CD4-positive, alpha-beta T cell treated with Interleukin-6 for 4 hours (primary cell): ENCODE measurements at regions not wholly inside any gene's neighbourhood (a gene's known extent, or its start where the extent isn't known, plus 50 kb on each side); places are given as distances from the start of the nearest gene placed in this dataset.
"Not testable (repeated sequence)": the region's sequence is repeated elsewhere in the genome, so short reads cannot be mapped to it uniquely, and the experiment has no call there.

ENCODE experiments used
- DNase-seq: peaks from one replicate; pipeline ENCODE4 v3.0.0-alpha.2; 2020; ENCODE audit warnings: mixed read lengths

GRCh38 chr7:106713452-106713851 is 52.5 kb upstream of the CCDC71L start:
- not testable (repeated sequence) for DNase-seq

GRCh38 chr7:106714590-106715442 is 53.9 kb upstream of the CCDC71L start:
- DNase-seq, result not testable (repeated sequence)

GRCh38 chr7:106715730-106716129 is 54.8 kb upstream of the CCDC71L start:
- no peak for DNase-seq

- no peak for DNase-seq
These were observed 56.4 kb upstream of the CCDC71L start for GRCh38 chr7:106717254-106717954.

GRCh38 chr7:106717955-106718871 is 57.3 kb upstream of the CCDC71L start:
- DNase-seq, result peak; percentile 70

GRCh38 chr7:106720641-106721040 is 59.7 kb upstream of the CCDC71L start:
- DNase-seq, result no peak

- no peak for DNase-seq
These were observed 61.1 kb upstream of the CCDC71L start for GRCh38 chr7:106721816-106722785.

- DNase-seq, result no peak
These were observed 62.4 kb upstream of the CCDC71L start for GRCh38 chr7:106723398-106723797.

GRCh38 chr7:106729720-106730385 is 68.9 kb upstream of the CCDC71L start:
- no peak for DNase-seq

GRCh38 chr7:106731187-106731586 is 70.2 kb upstream of the CCDC71L start:
- DNase-seq, result no peak

GRCh38 chr7:106731646-106732444 is 70.9 kb upstream of the CCDC71L start:
- DNase-seq, result peak; percentile 6

GRCh38 chr7:106735637-106736036 is 74.7 kb upstream of the CCDC71L start:
- DNase-seq, result no peak

GRCh38 chr7:106736123-106736507 is 75.2 kb upstream of the CCDC71L start:
- DNase-seq, result no peak

- peak; percentile 54 for DNase-seq
These were observed 75.7 kb upstream of the CCDC71L start for GRCh38 chr7:106736508-106737201.

- no peak for DNase-seq
These were observed 76.2 kb upstream of the CCDC71L start for GRCh38 chr7:106737202-106737562.

- DNase-seq, result no peak
These were observed 79.8 kb upstream of the CCDC71L start for GRCh38 chr7:106740806-106741205.

GRCh38 chr7:106744563-106745091 is 83.7 kb upstream of the CCDC71L start:
- DNase-seq, result no peak

GRCh38 chr7:106747301-106747700 is 86.3 kb upstream of the CCDC71L start:
- not testable (repeated sequence) for DNase-seq

- no peak for DNase-seq
These were observed 86.8 kb upstream of the CCDC71L start for GRCh38 chr7:106747804-106748203.

GRCh38 chr7:106749165-106749564 is 88.2 kb upstream of the CCDC71L start:
- DNase-seq, result no peak
